Glomerular visceral epithelial cell (primary cell): ENCODE measurements at regions not wholly inside any gene's neighbourhood (a gene's known extent, or its start where the extent isn't known, plus 50 kb on each side); places are given as distances from the start of the nearest gene placed in this dataset.
"Not testable (repeated sequence)": the region's sequence is repeated elsewhere in the genome, so short reads cannot be mapped to it uniquely, and the experiment has no call there.

Experiments used
- DNase-seq: peaks from one replicate; pipeline ENCODE4 v3.0.0-alpha.2; 2016; ENCODE audit errors: extremely low spot score

- no peak for DNase-seq
Observed at GRCh38 chr3:70640481-70640880, 328.0 kb upstream of the MDFIC2 start.

DNA sequence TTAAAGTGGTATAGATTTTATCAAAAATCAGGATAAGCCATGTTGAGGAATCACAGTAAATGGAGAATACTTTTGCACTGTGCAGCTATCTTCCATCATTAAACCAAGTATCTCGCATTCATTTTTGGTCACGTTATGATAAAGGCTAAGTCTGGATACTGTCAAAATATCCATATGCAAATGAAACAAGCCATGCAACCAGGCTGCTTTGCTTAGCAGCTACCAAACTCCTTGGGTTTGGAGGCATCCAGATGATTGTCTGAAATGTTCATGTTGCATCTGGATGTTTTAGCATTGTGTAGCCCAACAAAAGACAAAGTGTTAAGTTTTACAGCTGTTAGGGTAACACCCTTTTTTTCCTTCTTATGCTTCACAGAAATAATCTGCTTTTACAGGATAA, 322.9 kb upstream of the MDFIC2 start:
- no peak for DNase-seq

GRCh38 chr3:70631716-70632307, 319.4 kb upstream of the MDFIC2 start:
- DNase-seq = no peak

DNA sequence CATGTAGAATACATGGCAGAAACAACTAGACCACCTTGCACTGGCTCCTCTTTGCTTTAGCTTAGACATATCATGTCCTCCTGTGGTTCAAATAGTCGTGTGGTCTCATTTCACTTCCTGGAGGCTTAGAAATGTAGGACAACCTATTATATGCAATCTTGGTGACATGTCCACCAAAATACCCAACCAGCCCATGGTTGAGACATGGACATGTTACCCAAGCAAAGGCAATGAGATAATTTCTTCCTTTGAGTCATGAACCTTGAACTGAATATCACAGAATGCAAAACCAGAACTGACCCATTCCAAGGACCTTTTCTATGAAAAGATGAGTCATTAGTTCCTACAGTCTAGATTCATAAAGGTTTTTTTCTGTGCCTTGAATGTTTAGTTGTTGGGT, 309.0 kb upstream of the MDFIC2 start:
- DNase-seq = no peak

DNA sequence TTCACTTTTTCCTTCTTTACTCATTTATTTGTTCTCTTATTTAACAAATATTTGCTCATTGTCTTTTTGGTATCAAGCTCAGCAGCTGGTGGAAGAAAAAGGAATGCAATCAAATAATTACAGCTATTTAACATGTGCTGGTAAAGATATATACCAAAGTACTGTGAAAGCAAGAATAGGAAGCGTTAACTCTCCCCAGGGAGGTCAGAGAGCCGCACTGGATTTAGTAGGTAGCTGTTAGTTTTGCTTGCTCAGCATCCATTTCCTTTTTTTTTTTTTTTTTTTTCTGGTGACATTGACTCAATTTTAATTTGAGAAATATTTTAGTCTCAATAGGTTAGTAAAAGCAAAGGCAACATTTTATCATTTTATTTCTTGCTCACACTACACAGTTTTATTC, 308.5 kb upstream of the MDFIC2 start:
- no peak for DNase-seq

GRCh38 chr3:70620367-70620766, 307.9 kb upstream of the MDFIC2 start:
- DNase-seq = no peak

DNA sequence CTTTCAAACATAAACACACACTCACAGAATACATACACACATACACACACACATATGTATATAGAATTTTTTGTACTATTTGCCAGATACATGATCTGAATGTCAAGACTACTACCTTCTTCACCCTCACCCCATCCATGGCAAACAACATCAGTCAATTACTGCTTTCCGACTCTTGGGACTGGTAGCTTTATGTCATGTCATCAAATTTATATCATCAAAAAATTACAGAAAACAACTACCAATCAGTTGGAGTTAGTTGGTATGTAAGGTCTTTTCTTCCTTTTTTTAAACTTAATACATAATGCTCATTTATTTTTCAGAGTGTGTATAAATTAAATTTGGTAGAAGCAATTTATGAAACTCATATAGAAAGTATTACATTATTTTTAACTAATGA, 305.7 kb upstream of the MDFIC2 start:
- no peak for DNase-seq

- not testable (repeated sequence) for DNase-seq
Observed at GRCh38 chr3:70617349-70617748, 304.9 kb upstream of the MDFIC2 start.

GRCh38 chr3:70615286-70615685, 302.8 kb upstream of the MDFIC2 start:
- no peak for DNase-seq

DNA sequence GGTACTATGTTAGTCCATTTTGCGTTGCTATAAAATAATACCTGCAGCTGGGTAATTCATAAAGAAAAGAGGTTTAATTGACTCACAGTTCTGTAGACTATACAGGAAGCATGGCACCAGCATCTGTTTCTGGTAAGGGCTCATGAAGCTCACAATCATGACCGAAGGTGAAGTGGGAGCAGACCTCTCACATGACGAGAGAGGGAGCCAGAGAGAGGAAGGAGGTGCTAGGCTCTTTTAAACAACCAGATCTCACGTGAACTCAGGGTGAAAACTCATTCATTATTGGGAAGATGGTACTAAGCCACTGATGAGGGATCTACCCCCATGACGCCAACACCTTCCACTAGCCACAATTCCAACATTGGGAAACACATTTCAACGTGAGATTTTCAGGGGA, 301.7 kb upstream of the MDFIC2 start:
- no peak for DNase-seq

DNA sequence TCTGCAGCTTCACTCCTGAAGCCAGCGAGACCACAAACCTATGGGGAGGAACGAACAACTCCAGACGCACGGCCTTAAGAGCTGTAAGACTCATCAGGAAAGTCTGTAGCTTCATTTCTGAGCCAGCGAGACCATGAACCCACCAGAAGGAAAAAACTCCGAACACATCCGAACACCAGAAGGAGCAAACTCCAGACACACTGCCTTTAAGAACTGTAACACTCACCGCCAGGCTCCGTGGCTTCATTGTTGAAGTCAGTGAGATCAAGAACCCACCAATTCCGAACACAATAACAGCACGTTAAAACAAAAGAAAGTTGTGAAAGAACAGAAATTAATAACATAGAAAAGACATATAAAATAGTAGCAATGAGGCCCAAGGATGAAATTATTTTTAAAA, 300.5 kb upstream of the MDFIC2 start:
- no peak for DNase-seq

DNA sequence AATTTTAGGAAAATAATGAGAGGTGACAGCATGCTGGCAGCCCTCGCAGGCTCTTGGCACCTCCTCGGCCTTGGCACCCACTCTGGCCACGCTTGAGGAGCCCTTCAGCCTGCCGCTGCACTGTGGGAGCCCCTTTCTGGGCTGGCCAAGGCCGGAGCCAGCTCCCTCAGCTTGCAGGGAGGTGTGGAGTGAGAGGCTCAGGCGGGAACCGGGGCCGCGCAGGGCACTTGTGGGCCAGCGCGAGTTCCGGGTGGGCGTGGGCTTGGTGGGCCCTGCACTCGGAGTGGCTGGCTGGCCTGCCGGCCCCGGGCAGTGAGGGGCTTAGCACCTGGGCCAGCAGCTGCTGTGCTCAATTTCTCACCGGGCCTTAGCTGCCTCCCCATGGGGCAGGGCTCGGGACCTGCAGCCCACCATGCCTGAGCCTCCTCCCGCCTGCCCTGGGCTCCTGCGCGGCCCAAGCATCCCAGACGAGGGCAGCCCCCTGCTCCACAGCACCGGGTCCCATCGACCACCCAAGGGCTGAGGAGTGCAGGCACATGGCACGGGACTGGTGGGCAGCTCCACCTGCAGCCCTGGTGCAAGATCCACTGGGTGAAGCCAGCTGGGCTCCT, 299.3 kb upstream of the MDFIC2 start:
- DNase-seq = not testable (repeated sequence)

- peak; percentile 15 for DNase-seq
Observed at GRCh38 chr3:70608434-70608833, 296.0 kb upstream of the MDFIC2 start.

GRCh38 chr3:70607469-70607868, 295.0 kb upstream of the MDFIC2 start:
- DNase-seq = no peak

DNA sequence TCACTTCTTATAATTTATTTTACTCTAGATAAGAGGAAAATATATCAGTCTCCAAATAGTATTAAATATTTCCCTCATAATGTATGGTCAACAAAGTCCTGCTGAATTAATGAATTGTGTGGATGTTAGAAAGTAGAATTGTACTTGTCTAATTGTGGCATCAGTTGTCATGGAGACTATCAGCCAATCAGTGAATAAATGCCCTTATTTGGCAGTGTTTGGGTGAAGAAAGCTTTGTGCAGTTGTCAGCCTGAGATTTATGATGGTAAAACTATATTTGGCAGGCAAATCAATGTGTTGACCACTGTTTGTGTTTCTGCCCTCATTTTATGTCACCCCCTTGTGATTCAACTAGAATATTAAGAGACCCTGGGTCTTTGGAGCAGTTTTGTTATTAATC, 293.6 kb upstream of the MDFIC2 start:
- DNase-seq = no peak

DNA sequence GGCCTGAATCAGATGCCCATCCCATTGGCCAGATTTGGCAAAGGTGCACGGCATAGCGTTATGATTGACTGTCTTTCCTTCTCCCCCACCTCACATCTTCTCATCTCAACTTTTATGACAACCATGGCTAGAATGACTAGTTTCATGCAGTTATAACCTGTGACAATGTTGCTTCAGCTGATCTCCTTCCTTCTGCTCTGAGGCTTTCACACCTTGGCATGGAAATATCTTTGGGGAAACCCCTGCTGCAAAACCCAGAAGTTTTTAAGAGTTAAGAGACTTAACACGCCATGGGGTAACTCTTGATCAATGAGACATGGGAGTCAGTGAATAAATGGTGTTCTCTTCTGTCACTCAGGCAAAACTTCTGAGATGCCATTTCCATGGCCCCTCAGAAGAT, 290.7 kb upstream of the MDFIC2 start:
- DNase-seq = no peak

GRCh38 chr3:70597312-70597711, 284.9 kb upstream of the MDFIC2 start:
- no peak for DNase-seq

DNA sequence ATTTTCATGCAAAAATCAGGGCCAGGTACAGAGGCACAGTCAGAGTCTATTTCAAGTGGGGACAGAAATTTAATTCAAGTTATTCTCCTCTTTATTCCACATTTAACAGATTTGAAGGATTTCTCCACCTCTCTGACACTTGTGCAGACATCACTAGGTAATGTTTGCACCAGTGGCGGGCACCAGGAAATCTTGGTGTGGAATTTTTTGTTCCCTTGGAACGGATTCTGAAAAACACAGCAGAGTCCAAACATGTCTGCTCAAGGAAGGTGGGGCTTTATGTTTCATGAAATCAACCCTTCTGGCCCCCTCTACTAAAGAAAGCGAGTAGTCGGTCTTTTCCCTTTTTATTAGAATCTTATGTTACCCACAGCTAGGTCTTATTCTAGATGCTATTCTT, 271.2 kb upstream of the MDFIC2 start:
- DNase-seq = no peak

DNA sequence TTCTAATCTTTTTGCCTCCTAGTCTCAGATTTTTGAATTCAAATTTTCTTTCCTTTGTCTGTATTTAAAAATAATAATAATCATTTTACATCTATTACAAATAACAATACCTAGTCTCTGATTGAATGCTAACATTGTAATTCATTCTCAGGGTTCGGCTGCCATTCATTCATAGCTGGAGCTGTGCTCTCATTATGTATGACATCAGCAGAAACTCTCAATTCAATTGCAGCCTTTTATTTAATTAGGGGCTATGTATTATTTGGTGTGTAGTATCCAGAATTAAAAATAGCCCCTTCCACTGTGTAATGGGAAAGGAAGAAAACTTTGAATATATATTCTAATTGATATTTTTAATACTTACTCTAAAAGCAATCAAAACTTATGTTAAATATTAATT, 270.4 kb upstream of the MDFIC2 start:
- DNase-seq = no peak

DNA sequence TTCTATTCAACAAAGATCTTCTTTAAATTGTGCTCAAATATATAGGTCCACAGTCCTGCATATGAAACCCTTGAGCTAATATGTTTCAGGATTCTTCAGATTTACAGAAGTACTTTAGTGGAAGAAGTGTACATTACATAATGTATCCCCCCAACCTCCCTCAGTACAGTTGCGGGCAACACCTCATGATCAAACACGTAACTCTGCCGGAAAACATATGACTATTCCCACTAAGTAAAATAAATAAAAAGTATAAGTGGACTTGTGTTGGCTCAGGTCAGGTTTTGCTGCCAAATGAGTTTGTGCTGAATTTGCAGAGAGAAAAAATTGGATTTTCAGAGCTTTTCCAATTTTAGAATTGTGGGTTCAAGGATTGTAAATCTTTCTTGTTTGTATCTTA, 267.6 kb upstream of the MDFIC2 start:
- no peak for DNase-seq

DNA sequence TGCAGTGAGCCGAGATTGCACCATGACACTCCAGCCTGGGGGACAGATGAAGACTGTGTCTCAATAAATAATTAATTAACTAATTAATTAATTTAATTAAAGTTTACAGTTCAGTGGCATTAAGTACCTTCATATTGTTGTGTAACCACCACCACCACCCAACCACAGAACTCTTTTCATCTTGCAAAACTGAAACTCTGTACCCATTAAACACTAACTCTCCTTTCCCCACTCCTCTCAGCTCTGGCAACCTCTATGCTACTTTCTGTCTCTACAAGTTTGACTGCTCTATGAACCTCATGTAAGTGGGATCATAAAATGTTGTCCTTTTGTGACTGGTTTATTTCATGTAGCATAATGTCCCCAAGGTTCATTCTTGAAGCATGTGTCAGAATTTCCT, 259.3 kb upstream of the MDFIC2 start:
- DNase-seq = no peak

DNA sequence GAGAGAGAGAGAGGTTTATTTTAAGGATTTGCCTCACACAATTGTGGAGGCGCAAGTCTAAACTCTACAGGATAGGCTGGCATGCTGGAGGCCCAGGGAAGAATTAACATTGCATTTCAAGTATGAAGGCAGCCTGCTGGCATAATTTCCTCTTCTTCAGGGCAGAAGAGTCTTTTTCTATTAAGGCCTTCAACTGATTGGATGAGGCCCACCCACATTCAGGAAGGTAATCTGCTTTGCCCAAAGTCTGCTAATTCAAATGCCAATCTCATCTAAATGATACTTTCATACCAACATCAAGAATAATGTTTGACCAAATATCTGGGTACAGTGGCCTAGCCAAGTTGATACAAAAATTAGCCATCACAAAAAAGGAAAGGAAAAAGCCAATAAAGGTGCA, 258.1 kb upstream of the MDFIC2 start:
- no peak for DNase-seq

GRCh38 chr3:70568626-70569025, 256.2 kb upstream of the MDFIC2 start:
- no peak for DNase-seq

DNA sequence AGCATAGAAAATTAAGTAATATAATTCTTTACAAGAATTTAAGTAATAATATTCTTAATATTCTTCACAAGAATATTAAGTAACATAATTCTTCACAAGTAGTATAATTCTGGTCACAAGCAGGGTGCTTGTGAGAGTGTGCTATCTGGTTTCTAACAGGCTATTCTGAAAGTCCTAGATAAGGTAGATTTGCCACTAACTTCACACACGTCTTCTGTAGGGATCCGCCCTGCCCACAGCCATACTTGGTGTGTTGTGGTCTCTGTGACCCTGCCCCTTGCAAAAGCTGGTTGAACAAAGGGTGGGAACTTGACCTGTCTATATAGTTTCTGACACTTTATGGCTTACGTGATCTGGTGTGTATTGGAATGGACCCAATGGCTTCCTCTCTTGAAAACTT, 253.4 kb upstream of the MDFIC2 start:
- no peak for DNase-seq
